Heart right ventricle (tissue), 16 donors: ENCODE measurements at regions not wholly inside any gene's neighbourhood (a gene's known extent, or its start where the extent isn't known, plus 50 kb on each side); places are given as distances from the start of the nearest gene placed in this dataset.

Experiments
- ATAC-seq, 8 donors: fragments of 200-7000 bp; cut with Tn5 transposase; one replicate each; pipeline ENCODE4 v1.9.1; 2020; ENCODE audit warnings: mild to moderate bottlenecking in 8 of 8, moderate library complexity in 8 of 8, moderate number of reproducible peaks in 1 of 8
- DNase-seq, 2 donors: peaks; one replicate each; pipeline ENCODE4 v3.0.0-alpha.2; 2020
- H3K27ac ChIP-seq, 10 donors: fragments of 200-600 bp; sonication (generic) in 2 of 10; one replicate each; pipeline versions ENCODE4 v1.5.0 to v1.8.0; 2020 to 2022; ENCODE audit warnings: mild to moderate bottlenecking in 3 of 10
- H3K27me3 ChIP-seq, 7 donors: fragments of 200-600 bp; one replicate each; pipeline ENCODE4 v1.8.0; 2021 to 2022; ENCODE audit warnings: mild to moderate bottlenecking in 2 of 7
- H3K36me3 ChIP-seq, 9 donors: fragments of 200-600 bp; sonication (generic) in 1 of 9; one replicate each; pipeline versions ENCODE4 v1.5.0 to v1.8.0; 2020 to 2022; ENCODE audit warnings: mild to moderate bottlenecking in 2 of 9
- H3K4me1 ChIP-seq, 9 donors: fragments of 200-600 bp; sonication (generic) in 1 of 9; one replicate each; pipeline versions ENCODE4 v1.5.0 to v1.8.0; 2020 to 2022; ENCODE audit warnings: mild to moderate bottlenecking in 4 of 9
- H3K4me3 ChIP-seq, 10 donors: fragments of 200-600 bp; sonication (generic) in 2 of 10; one replicate each; pipeline versions ENCODE4 v1.5.0 to v1.8.0; 2020 to 2022; ENCODE audit warnings: mild to moderate bottlenecking in 7 of 10, moderate library complexity in 2 of 10
- H3K9me3 ChIP-seq, 11 donors: fragments of 200-600 bp in 10 of 11; sonication (generic) in 2 of 11; one replicate each; pipeline versions ENCODE4 v1.5.0 to v1.8.0; 2013 to 2022; ENCODE audit warnings: mild to moderate bottlenecking in 2 of 11, control low read depth in 1 of 11, moderate library complexity in 1 of 11
- CTCF ChIP-seq, 9 donors: fragments of 200-600 bp; sonication (generic) in 2 of 9; IDR thresholded peaks; one replicate each; pipeline versions ENCODE4 v1.5.0 to v1.8.0; 2021 to 2022; ENCODE audit warnings: antibody characterized with exemption in 9 of 9, mild to moderate bottlenecking in 5 of 9, moderate library complexity in 1 of 9
- WGBS, 2 donors: extraction: QIAGEN DNeasy Blood & Tissue Kit; methylation state at CpG; one replicate each; pipeline ENCODE4 v1.1.7; 2013; ENCODE audit warnings: inconsistent platforms in 1 of 2; 5-methylcytosine and 5-hydroxymethylcytosine counted together
- intact Hi-C, 10 donors: fragments of 100-400 bp; cut with DNase I; formaldehyde crosslinking; loops; one replicate each; pipeline versions ENCODE4 v1.11.1 to v1.14.2; 2022
- donor health status: Arrhythmogenic right ventricular cardiomyopathy.
- donor health status: ischemic (EF 13 %, LVEDD 7.1; RV severe dilation, severe dysfunction).
- donor health status: healthy with polysubstance abuse.
- donor health status: DM: no; HTN: yes; CAD: no.
- donor health status: DM: no; HTN: no; CAD: no.
- donor health status: ischemic (EF 25% LVEDD 6.9; RV normal size, moderate dysfunction).
- donor health status: ischemic (EF 25% LVEDD 5.7; RV mildly dilated, moderate dysfunction).
- donor health status: healthy.
- donor health status: DM: yes; HTN: yes; CAD: no.
- donor health status: Ischemic cardiomyopathy.
- donor health status: ischemic (EF 35%, LVEDD 5.7; RV mildly dilated, moderate dysfunction).
- donor health status: nonischemic (EF 11% LVEDD 7.7; RV severe dilation, severe dysfunction).
- donor health status: DM: yes; HTN: yes; CAD: no.
- donor health status: PGD.
- donor health status: ischemic (EF 29% LVEDD 5.4; RV normal size, mild dysfunction).
- donor health status: nonischemic (EF 23%, LVEDD 6.1; RV moderate dilation, normal function).

DNA sequence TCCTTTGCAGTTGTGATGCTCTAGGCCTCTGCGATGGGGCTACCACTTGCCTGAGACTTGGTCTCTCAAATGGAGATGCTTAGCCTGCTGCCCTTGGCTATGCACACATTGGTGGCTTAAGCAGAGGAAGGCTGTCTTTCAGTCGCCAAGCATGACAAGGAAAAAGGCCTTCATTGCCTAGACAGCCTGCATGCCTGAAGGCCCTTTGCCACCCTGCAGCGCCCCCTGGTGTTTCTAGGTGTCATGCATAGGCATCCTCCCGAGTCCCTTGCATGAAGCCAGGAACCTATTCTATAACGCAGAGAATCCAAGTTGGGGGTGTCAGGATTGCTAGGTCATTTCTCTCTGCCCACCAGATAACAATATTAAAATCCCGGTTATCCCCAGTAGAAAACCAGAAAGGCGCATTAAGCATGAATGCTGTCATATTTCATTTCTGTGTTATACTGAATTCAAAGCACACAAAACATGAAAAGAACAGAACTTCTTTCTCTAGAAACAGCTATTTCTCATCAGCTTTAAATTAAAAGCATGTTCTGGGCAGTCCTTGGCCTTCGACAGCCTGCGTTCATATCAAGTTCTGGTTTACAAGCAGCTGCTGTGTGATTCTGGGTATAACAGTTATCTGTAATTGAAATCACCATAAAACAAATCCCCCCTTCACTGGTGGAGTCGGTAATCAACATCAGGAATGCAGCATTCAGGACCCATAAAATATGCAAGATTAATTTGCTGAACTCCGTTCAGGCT lies 59.7 kb upstream of the TRPC7 start:
- peak; percentile 18 to 70 (median 62) for TF ChIP-seq CTCF (IDR thresholded peaks at IDR 0.05)
- H3K9me3 ChIP-seq, result no peaks in the 10 kb centered on the region
- H3K4me3 ChIP-seq, result no peak overlapping the region
- H3K27me3 ChIP-seq, result peaks cover 0 to 22% (median 10%) of the 10 kb centered on the region in 7 donors
- no peaks in the 10 kb centered on the region for H3K4me1 ChIP-seq
- ATAC-seq (peak in 3 of 8 donors; percentile 46 to 52 (median 51)), DNase-seq (peak; percentile 59 to 66)
- H3K36me3 ChIP-seq, result no peaks in the 10 kb centered on the region
- intact Hi-C loops, result loop anchor here in 4 of 10 donors (5.0 to 10.0 kb wide), 3 partner anchors 168 to 180 kb away; no protein-coding TSS in a partner anchor
- H3K27ac ChIP-seq, result no peak overlapping the region
- WGBS, 2 donors, result 33 to 35% methylated on average over 11 of the region's 11 CpGs

DNA sequence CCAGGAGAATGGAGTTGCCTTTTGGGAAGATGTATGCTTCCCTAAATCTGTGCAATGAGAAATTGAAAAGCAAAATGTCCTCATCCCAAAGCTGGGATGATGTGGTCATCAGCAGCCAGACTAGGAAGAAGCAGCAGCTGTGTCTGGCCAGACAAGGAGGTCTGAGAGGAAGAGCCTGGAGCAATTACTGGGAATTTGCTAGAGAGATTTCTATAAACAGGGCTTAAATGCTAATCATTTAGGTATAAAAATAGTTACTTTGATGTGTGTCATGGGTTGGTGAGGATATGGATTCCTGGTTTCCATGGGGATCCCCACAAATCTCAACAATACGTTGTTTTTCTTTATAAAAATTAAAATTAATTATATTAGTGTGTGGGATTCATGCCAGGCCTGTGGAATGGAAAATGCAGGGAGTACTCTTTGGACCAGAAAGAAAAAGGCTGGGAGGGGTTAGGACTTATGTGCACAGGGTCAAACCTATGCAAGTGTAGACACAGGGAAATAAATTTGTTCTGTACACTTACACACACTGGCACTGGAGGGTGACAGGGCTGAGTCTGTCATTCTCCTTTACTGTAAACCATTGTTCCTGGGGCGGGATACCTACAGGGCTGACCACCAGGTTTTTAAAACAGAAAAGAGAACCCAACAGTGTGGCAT lies 58.7 kb upstream of the TRPC7 start:
- no peak for ATAC-seq
- no peak for DNase-seq
- no peak for TF ChIP-seq CTCF (IDR thresholded peaks at IDR 0.05)
- intact Hi-C loops, result loop anchor here in 4 of 10 donors (5.0 to 10.0 kb wide), 3 partner anchors 167 to 179 kb away; no protein-coding TSS in a partner anchor
- Histone ChIP-seq H3K27ac (no peak overlapping the region), H3K9me3 (no peaks in the 10 kb centered on the region), H3K4me1 (no peaks in the 10 kb centered on the region), H3K27me3 (peaks cover 0 to 23% (median 10%) of the 10 kb centered on the region in 7 donors), H3K4me3 (no peak overlapping the region), H3K36me3 (no peaks in the 10 kb centered on the region)
- WGBS, 2 donors, result 68 to 79% methylated on average over 2 of the region's 2 CpGs

DNA sequence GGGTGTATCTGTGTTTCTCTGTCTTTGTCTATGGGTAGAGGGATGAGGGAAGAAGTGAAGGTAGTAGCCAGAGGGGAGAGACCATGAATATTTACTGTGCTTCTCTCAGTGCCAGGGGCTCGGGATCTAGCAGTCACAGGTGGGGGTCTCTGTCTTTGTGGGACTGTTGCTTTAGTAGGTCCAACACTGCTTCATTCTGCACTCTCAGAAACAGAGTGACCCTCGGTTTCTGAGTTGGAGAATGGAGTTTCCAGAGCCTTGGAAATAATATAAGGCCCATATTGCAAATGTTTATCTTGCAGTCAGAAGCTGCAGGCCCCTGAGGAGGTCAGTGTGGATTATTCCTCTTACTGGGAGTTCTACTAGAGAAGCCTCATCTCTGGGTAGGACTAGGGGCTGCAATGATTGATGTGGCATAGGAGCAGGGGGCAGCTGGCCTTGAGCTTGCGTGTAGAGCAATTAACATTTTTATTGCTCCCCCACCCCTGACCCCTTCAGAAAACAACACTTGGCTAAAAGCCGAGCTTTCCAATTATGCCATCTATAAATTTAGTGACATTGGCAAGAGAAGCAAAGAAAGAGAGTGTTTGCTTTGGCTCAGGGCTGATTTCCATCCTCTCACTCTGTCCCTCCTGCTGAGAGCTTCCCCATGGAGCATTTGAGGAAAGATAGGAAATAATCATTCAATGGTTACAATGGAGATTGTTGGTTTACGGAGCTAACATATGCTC lies 55.0 kb upstream of the TRPC7 start:
- Histone ChIP-seq H3K27ac (no peak overlapping the region), H3K4me3 (no peak overlapping the region), H3K36me3 (no peaks in the 10 kb centered on the region), H3K9me3 (no peaks in the 10 kb centered on the region), H3K4me1 (no peaks in the 10 kb centered on the region), H3K27me3 (peaks cover 0 to 27% (median 10%) of the 10 kb centered on the region in 7 donors)
- ATAC-seq (no peak), DNase-seq (no peak)
- intact Hi-C loops, result loop anchor here in 4 of 10 donors (5.0 to 10.0 kb wide), 3 partner anchors 163 to 176 kb away; no protein-coding TSS in a partner anchor
- no peak for TF ChIP-seq CTCF (IDR thresholded peaks at IDR 0.05)
- 44 to 59% methylated on average over 5 of the region's 5 CpGs for WGBS, 2 donors

- TF ChIP-seq CTCF (IDR thresholded peaks at IDR 0.05), result no peak
- WGBS, 2 donors, result 73 to 75% methylated on average over 4 of the region's 4 CpGs
- Histone ChIP-seq H3K27ac (no peak overlapping the region), H3K4me1 (no peaks in the 10 kb centered on the region), H3K4me3 (no peak overlapping the region), H3K9me3 (no peaks in the 10 kb centered on the region), H3K36me3 (no peaks in the 10 kb centered on the region), H3K27me3 (peaks cover 0 to 35% (median 10%) of the 10 kb centered on the region in 7 donors)
- ATAC-seq (no peak), DNase-seq (no peak)
- intact Hi-C loops, result no loop called here
Measured at GRCh38 chr5:136418301-136418700, 53.0 kb upstream of the TRPC7 start.
